NT2/D1 (cell line): ENCODE measurements at regions not wholly inside any gene's neighbourhood (a gene's known extent, or its start where the extent isn't known, plus 50 kb on each side); places are given as distances from the start of the nearest gene placed in this dataset.
"Not testable (repeated sequence)": the region's sequence is repeated elsewhere in the genome, so short reads cannot be mapped to it uniquely, and the experiment has no call there.

Experiments
- SUZ12 ChIP-seq: IDR thresholded peaks from 2 replicates; pipeline ENCODE4 v1.6.1; 2011; ENCODE audit not compliant: insufficient read length, insufficient read depth; ENCODE audit errors: extremely low read depth
- ZNF274 ChIP-seq: IDR thresholded peaks from 2 replicates; pipeline ENCODE4 v1.6.1; 2011; ENCODE audit warnings: mild to moderate bottlenecking, low read depth, low read length

DNA sequence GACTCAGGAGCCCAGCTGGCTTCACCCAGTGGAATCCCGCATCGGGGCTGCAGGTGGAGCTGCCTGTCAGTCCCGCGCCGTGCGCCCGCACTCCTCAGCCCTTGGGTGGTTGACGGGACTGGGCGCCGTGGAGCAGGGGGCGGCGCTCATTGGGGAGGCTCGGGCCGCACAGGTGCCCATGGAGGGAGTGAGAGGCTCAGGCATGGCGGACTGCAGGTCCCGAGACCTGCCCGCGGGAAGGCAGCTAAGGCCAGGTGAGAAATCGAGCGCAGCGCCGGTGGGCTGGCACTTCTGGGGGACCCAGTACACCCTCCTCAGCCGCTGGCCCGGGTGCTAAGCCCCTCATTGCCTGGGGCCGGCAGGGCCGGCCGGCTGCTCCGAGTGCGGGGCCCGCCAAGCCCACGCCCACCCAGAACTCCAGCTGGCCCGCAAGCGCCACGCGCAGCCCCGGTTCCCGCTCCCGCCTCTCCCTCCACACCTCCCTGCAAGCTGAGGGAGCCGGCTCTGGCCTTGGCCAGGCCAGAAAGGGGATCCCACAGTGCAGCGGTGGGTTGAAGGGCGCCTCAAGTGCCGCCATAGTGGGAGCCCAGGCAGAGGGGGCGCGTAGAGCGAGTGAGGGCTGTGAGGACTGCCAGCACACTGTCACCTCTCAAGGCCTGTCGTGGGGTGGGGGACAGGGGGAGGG, 314.6 kb upstream of the MAGI2 start:
- TF ChIP-seq SUZ12, ZNF274: not testable (repeated sequence)
